Stimulated activated naive CD8-positive, alpha-beta T cell treated with anti-CD3 and anti-CD28 coated beads, Interleukin-15, amount 100 ng/mL, for 72 hours (primary cell): ENCODE measurements at regions not wholly inside any gene's neighbourhood (a gene's known extent, or its start where the extent isn't known, plus 50 kb on each side); places are given as distances from the start of the nearest gene placed in this dataset.

Source experiments
- ATAC-seq: fragments of 150-1000 bp; cut with Tn5 transposase; 2 replicates; pipeline ENCODE4 v1.10.0; 2021; ENCODE audit warnings: mild to moderate bottlenecking, moderate library complexity
- DNase-seq, 2 donors: peaks; one replicate each; pipeline ENCODE4 v3.0.0; 2021 to 2022
- H3K27ac Mint-ChIP-seq, 2 donors: one replicate each; pipeline ENCODE4 v1.8.0; 2022; ENCODE audit warnings: mild to moderate bottlenecking in 2 of 2, mixed read lengths in 2 of 2, moderate library complexity in 2 of 2
- H3K27me3 Mint-ChIP-seq: one replicate; pipeline ENCODE4 v1.8.0; 2022; ENCODE audit warnings: mixed read lengths
- H3K4me1 Mint-ChIP-seq: one replicate; pipeline ENCODE4 v1.8.0; 2022; ENCODE audit warnings: mild to moderate bottlenecking, mixed read lengths
- H3K4me3 Mint-ChIP-seq, 2 donors: one replicate each; pipeline ENCODE4 v1.8.0; 2022; ENCODE audit warnings: mild to moderate bottlenecking in 2 of 2, mixed read lengths in 2 of 2, moderate library complexity in 1 of 2
- H3K9me3 Mint-ChIP-seq, 2 donors: one replicate each; pipeline ENCODE4 v1.8.0; 2022; ENCODE audit warnings: mixed read lengths in 2 of 2

- DNase-seq, result no peak
- Mint-ChIP-seq H3K4me1 (no peaks in the 10 kb centered on the region), H3K27ac (no peak overlapping the region), H3K27me3 (no peaks in the 10 kb centered on the region), H3K4me3 (no peak overlapping the region), H3K9me3 (peaks cover 8 to 9% of the 10 kb centered on the region in 2 donors)
- no peak for ATAC-seq
Measured at GRCh38 chr6:65922049-65922448, 215.0 kb upstream of the EYS start.

- DNase-seq, result no peak
- ATAC-seq, result no peak
Measured at GRCh38 chr6:65908065-65908464, 201.0 kb upstream of the EYS start.

GRCh38 chr6:65903992-65904391 lies 197.0 kb upstream of the EYS start:
- H3K27ac Mint-ChIP-seq, result no peak overlapping the region
- DNase-seq, result no peak

More at GRCh38 chr6:65908065-65908464, 201.0 kb upstream of the EYS start:
- no peak overlapping the region for H3K27ac Mint-ChIP-seq
- H3K27me3 Mint-ChIP-seq, result no peaks in the 10 kb centered on the region
- no peak overlapping the region for H3K4me3 Mint-ChIP-seq
- H3K9me3 Mint-ChIP-seq, result peaks cover 24 to 47% of the 10 kb centered on the region in 2 donors
- H3K4me1 Mint-ChIP-seq, result no peaks in the 10 kb centered on the region

GRCh38 chr6:65900928-65901327 lies 193.9 kb upstream of the EYS start:
- DNase-seq (no peak), ATAC-seq (no peak)
- no peak overlapping the region for H3K4me3 Mint-ChIP-seq
- peaks cover 8 to 17% of the 10 kb centered on the region in 2 donors for H3K9me3 Mint-ChIP-seq
- no peaks in the 10 kb centered on the region for H3K27me3 Mint-ChIP-seq
- H3K27ac Mint-ChIP-seq, result no peak overlapping the region
- H3K4me1 Mint-ChIP-seq, result no peaks in the 10 kb centered on the region

More at GRCh38 chr6:65903992-65904391, 197.0 kb upstream of the EYS start:
- no peak overlapping the region for H3K4me3 Mint-ChIP-seq
- H3K27me3 Mint-ChIP-seq, result no peaks in the 10 kb centered on the region
- ATAC-seq, result no peak
- peaks cover 24 to 40% of the 10 kb centered on the region in 2 donors for H3K9me3 Mint-ChIP-seq
- H3K4me1 Mint-ChIP-seq, result no peaks in the 10 kb centered on the region

DNA sequence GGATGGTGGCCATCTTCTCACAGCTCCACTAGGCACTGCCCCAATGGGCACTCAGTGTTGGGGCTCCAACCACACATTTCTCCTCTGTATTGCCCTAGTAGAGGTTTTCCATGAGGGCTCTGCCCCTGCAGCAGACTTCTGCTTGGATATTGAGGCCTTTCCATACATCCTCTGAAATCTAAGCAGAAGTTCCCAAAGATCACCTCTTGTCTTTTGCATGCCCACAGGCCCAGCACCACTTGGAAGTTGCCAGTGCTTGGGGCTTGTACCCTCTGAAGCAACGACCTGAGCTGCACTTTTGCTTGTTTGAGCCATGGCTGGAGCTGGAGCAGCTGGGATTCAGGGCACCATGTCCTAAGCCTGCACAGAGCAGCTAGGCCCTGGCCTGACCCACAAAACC lies 189.1 kb upstream of the EYS start:
- ATAC-seq (no peak), DNase-seq (no peak)
- Mint-ChIP-seq H3K27me3 (no peaks in the 10 kb centered on the region), H3K4me3 (no peak overlapping the region), H3K9me3 (peaks cover 0 to 5% of the 10 kb centered on the region in 2 donors), H3K4me1 (no peaks in the 10 kb centered on the region), H3K27ac (no peak overlapping the region)

DNA sequence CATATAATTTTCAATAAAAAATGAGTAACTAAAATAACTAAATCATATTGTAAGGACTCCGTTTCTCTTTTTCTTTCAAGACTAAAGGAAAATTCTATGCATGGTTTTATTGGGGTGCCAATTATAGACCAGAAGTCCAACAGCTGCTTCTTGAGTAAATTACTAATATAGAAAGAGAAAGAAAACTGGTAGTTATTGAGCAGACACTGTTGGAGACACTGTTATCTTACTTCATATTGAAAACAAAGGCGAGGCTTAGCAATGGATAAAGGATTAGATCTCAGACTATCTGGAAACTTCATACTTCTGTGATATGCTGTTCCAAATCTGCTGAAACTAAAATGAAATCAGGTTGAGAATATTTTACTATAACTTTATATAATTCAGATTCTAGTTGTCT lies 169.6 kb upstream of the EYS start:
- H3K27ac Mint-ChIP-seq, result no peak overlapping the region
- ATAC-seq (no peak), DNase-seq (no peak)
- H3K27me3 Mint-ChIP-seq, result no peaks in the 10 kb centered on the region
- H3K4me3 Mint-ChIP-seq, result no peak overlapping the region
- H3K9me3 Mint-ChIP-seq, result no peaks in the 10 kb centered on the region
- H3K4me1 Mint-ChIP-seq, result no peaks in the 10 kb centered on the region

DNA sequence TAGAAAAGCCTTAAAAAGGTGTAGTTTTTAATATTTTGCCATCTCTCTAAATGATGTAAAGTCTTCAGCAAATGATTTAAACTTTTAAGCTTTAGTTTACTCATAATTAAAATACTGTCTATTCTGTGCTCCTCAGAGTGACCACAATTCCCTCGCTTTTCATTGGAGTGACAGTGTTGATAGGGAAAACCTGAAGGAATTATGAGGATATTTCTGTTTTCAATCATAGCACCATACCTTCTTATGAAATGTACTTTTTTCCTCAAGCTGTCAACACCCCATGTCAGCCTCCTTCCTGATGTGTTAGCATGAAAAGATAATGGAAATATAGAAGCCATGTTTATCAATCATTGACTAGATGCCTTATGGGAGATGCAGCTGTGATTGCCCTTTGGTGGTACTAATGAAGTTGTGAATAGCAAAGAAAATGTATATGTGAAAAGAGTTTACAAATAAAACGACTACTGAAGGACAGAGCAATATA lies 145.4 kb upstream of the EYS start:
- Mint-ChIP-seq H3K27me3 (no peaks in the 10 kb centered on the region), H3K4me3 (no peak overlapping the region), H3K4me1 (no peaks in the 10 kb centered on the region), H3K27ac (no peak overlapping the region), H3K9me3 (peaks cover 5 to 17% of the 10 kb centered on the region in 2 donors)
- DNase-seq, result no peak
- no peak for ATAC-seq

DNA sequence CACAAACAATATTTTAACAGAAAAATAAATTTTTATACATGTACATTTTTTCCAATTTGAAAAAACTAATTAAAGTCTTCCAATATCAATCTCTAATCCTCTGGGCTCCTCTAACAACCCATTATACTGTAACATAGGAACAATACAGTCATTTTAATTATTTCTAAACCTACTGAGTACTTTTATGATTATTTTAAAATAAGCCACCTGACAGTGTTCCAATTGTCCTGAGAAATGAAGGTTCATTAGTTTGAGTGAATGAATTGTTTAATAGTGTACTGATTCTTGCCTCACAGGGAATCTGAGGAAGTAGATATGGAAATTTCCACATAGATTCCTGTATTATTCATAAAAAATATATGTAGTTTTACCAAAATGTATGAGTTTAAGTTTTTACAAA lies 123.1 kb upstream of the EYS start:
- Mint-ChIP-seq H3K27ac (no peak overlapping the region), H3K9me3 (peaks cover 5 to 8% of the 10 kb centered on the region in 2 donors), H3K27me3 (no peaks in the 10 kb centered on the region), H3K4me1 (no peaks in the 10 kb centered on the region), H3K4me3 (no peak overlapping the region)
- ATAC-seq (no peak), DNase-seq (no peak)

DNA sequence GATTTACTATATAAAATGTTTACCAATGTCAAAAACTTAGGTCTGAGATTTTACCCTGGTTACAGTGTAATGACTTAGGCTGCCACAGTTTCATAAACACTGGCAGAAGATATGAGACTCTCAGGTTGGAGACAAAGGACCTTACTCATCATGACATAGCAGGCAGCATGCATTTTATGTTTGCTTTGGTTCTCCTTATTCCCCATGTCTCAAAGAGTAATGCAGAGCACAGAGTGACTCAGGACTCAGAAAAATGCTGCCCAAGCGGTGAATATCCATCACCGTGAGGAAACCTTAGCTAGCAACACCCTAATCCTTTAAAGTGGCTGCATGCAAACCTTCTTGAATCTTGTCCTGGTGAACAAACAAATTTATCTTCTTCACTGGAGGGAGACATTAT lies 112.1 kb upstream of the EYS start:
- H3K27me3 Mint-ChIP-seq, result no peaks in the 10 kb centered on the region
- H3K27ac Mint-ChIP-seq, result no peak overlapping the region
- DNase-seq, result no peak
- H3K4me3 Mint-ChIP-seq, result no peak overlapping the region
- no peak for ATAC-seq
- no peaks in the 10 kb centered on the region for H3K4me1 Mint-ChIP-seq
- peaks cover 8 to 31% of the 10 kb centered on the region in 2 donors for H3K9me3 Mint-ChIP-seq

GRCh38 chr6:65818576-65818975 lies 111.5 kb upstream of the EYS start:
- no peaks in the 10 kb centered on the region for H3K27me3 Mint-ChIP-seq
- H3K27ac Mint-ChIP-seq, result no peak overlapping the region
- DNase-seq (no peak), ATAC-seq (no peak)
- no peaks in the 10 kb centered on the region for H3K4me1 Mint-ChIP-seq
- no peak overlapping the region for H3K4me3 Mint-ChIP-seq
- H3K9me3 Mint-ChIP-seq, result peaks cover 8 to 30% of the 10 kb centered on the region in 2 donors

- DNase-seq (no peak), ATAC-seq (no peak)
- Mint-ChIP-seq H3K27ac (no peak overlapping the region), H3K4me1 (no peaks in the 10 kb centered on the region), H3K27me3 (no peaks in the 10 kb centered on the region), H3K9me3 (peaks cover 13 to 26% of the 10 kb centered on the region in 2 donors), H3K4me3 (no peak overlapping the region)
Measured at GRCh38 chr6:65816991-65817390, 110.0 kb upstream of the EYS start.

- Mint-ChIP-seq H3K9me3 (peaks cover 5 to 9% of the 10 kb centered on the region in 2 donors), H3K4me1 (no peaks in the 10 kb centered on the region), H3K4me3 (no peak overlapping the region), H3K27me3 (no peaks in the 10 kb centered on the region), H3K27ac (no peak overlapping the region)
- ATAC-seq (no peak), DNase-seq (no peak)
Measured at GRCh38 chr6:65814071-65814470, 107.0 kb upstream of the EYS start.

DNA sequence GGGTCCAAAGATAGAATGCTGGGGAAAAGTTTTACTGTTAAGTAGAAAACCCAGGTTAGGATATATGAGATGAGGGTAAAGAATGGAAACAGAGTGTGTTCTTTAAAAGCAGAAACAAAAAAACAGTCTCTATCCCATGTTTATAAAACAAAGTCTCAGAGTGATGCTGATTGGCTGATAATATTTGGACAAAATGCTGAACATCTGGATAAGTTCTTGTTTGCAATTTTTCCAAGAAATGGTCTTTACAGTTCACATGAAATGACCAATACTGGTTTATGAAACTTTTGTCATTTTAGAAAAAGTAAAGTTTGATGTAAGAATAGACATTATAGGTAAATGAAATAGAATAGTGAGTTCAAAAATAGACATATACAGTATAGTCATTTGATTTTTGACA lies 96.2 kb upstream of the EYS start:
- DNase-seq, result no peak
- Mint-ChIP-seq H3K9me3 (peaks cover 0 to 9% of the 10 kb centered on the region in 2 donors), H3K4me1 (no peaks in the 10 kb centered on the region), H3K27me3 (no peaks in the 10 kb centered on the region), H3K27ac (no peak overlapping the region), H3K4me3 (no peak overlapping the region)
- no peak for ATAC-seq

GRCh38 chr6:65799389-65799788 lies 92.4 kb upstream of the EYS start:
- no peak for ATAC-seq
- Mint-ChIP-seq H3K27me3 (no peaks in the 10 kb centered on the region), H3K4me1 (no peaks in the 10 kb centered on the region), H3K4me3 (no peak overlapping the region), H3K9me3 (peaks cover 0 to 8% of the 10 kb centered on the region in 2 donors), H3K27ac (no peak overlapping the region)
- DNase-seq, result no peak

DNA sequence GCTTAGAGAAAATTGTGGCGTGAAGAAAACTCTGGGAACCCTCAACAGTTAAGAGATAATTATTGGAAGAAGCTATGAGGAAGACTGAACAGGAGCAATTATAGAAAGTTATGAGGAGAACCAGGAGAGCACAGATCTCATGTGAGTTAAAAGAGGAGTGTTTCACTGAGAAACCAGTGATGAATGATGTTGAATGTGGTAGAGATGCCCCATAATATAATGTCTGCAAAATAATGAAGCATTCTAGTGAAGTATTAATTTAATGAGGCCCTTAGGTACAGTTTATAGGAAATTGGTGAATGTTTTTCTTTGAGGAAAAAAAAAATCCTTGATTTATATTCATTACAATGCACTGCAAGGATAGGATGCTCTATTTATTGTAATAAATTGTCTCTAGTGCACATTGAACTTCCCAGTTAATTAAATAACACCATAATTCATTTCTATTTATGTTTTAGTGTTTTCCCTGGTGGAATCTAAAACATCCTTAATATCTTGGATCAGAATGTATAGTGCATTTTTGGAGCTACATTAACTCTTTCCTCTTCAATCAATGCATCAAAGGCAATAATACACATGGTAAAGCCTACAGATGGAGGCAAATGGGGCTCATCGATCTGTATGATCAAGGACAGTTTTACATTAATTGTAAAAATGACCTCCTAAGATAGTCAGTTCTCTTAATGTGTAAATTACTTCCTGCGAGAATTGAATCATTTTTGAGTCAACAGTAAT lies 91.4 kb upstream of the EYS start:
- H3K9me3 Mint-ChIP-seq, result peaks cover 3 to 7% of the 10 kb centered on the region in 2 donors
- DNase-seq (no peak), ATAC-seq (no peak)
- H3K4me3 Mint-ChIP-seq, result no peak overlapping the region
- H3K27me3 Mint-ChIP-seq, result no peaks in the 10 kb centered on the region
- no peaks in the 10 kb centered on the region for H3K4me1 Mint-ChIP-seq
- no peak overlapping the region for H3K27ac Mint-ChIP-seq

- H3K4me1 Mint-ChIP-seq, result no peaks in the 10 kb centered on the region
- no peaks in the 10 kb centered on the region for H3K27me3 Mint-ChIP-seq
- ATAC-seq, result no peak
- H3K4me3 Mint-ChIP-seq, result no peak overlapping the region
- no peak overlapping the region for H3K27ac Mint-ChIP-seq
- no peak for DNase-seq
- H3K9me3 Mint-ChIP-seq, result peaks cover 10 to 20% of the 10 kb centered on the region in 2 donors
Measured at GRCh38 chr6:65790666-65791065, 83.6 kb upstream of the EYS start.

GRCh38 chr6:65787787-65788186 lies 80.8 kb upstream of the EYS start:
- no peaks in the 10 kb centered on the region for H3K4me1 Mint-ChIP-seq
- no peak for DNase-seq

More at GRCh38 chr6:65787787-65788186, 80.8 kb upstream of the EYS start:
- no peak for ATAC-seq
- Mint-ChIP-seq H3K9me3 (peaks cover 15% of the 10 kb centered on the region in 2 donors), H3K27me3 (no peaks in the 10 kb centered on the region), H3K4me3 (no peak overlapping the region), H3K27ac (no peak overlapping the region)
